Endothelial cell (in vitro differentiated cells): ENCODE measurements at regions not wholly inside any gene's neighbourhood (a gene's known extent, or its start where the extent isn't known, plus 50 kb on each side); places are given as distances from the start of the nearest gene placed in this dataset.

Source experiments
- DNase-seq: peaks from one replicate; pipeline ENCODE4 v3.0.0; 2021; ENCODE audit warnings: low spot score
- H3K27ac Mint-ChIP-seq: one replicate; pipeline ENCODE4 v1.8.0; 2021; ENCODE audit warnings: mixed read lengths, inconsistent platforms; ENCODE audit not compliant: unreplicated experiment
- H3K27me3 Mint-ChIP-seq: one replicate; pipeline ENCODE4 v1.8.0; 2021; ENCODE audit warnings: mild to moderate bottlenecking, moderate library complexity, mixed read lengths, inconsistent platforms; ENCODE audit not compliant: unreplicated experiment
- H3K36me3 Mint-ChIP-seq: one replicate; pipeline ENCODE4 v1.8.0; 2021; ENCODE audit warnings: mild to moderate bottlenecking, low read depth, mixed read lengths, inconsistent platforms; ENCODE audit not compliant: unreplicated experiment
- H3K4me1 Mint-ChIP-seq: one replicate; pipeline ENCODE4 v1.8.0; 2021; ENCODE audit warnings: mild to moderate bottlenecking, mixed read lengths, inconsistent platforms; ENCODE audit not compliant: unreplicated experiment
- H3K4me3 Mint-ChIP-seq: one replicate; pipeline ENCODE4 v1.8.0; 2021; ENCODE audit warnings: mild to moderate bottlenecking, mixed read lengths, inconsistent platforms; ENCODE audit not compliant: unreplicated experiment
- H3K9me3 Mint-ChIP-seq: one replicate; pipeline ENCODE4 v1.8.0; 2021; ENCODE audit warnings: mixed read lengths, inconsistent platforms; ENCODE audit not compliant: unreplicated experiment
- CTCF ChIP-seq: fragments of 200-600 bp; sonication (generic); IDR thresholded peaks from one replicate; pipeline ENCODE4 v1.5.0; 2021; ENCODE audit warnings: antibody characterized with exemption; ENCODE audit not compliant: unreplicated experiment

- no peaks in the 10 kb centered on the region for H3K4me1 Mint-ChIP-seq
- no peak for DNase-seq
- no peak overlapping the region for H3K4me3 Mint-ChIP-seq
- peaks cover 9% of the 10 kb centered on the region for H3K36me3 Mint-ChIP-seq
- TF ChIP-seq CTCF, result no peak
- H3K27ac Mint-ChIP-seq, result no peak overlapping the region
- H3K9me3 Mint-ChIP-seq, result peaks cover 9% of the 10 kb centered on the region
- H3K27me3 Mint-ChIP-seq, result no peaks in the 10 kb centered on the region
These were observed 192.5 kb downstream of the RSL24D1 start for GRCh38 chr15:55003965-55004873.

GRCh38 chr15:54998661-54999060 lies 198.1 kb downstream of the RSL24D1 start:
- Mint-ChIP-seq H3K4me1 (no peaks in the 10 kb centered on the region), H3K36me3 (no peaks in the 10 kb centered on the region), H3K27ac (no peak overlapping the region), H3K9me3 (no peaks in the 10 kb centered on the region), H3K27me3 (peaks cover 2% of the 10 kb centered on the region), H3K4me3 (no peak overlapping the region)
- no peak for DNase-seq
- TF ChIP-seq CTCF, result no peak

DNA sequence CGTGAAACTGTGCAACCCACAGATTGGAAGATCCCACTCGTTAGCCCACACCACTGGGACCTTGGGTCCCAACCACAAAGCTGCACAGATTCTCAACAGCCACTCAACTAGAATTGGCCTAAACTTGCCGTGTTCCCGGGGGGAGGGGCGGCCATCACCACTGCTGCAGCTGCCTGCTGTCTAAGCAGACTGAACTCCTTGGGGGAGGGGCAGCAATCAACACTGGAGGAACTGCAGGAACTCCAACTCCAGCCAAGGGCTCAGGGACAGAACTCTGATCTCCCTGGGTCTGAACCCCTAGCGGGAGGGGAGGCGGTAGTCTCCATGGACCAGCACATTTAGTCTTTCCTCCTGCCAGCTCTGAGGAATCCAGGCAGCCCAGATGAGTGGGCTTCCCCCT lies 205.9 kb downstream of the RSL24D1 start:
- TF ChIP-seq CTCF, result no peak
- peaks cover 2% of the 10 kb centered on the region for H3K27me3 Mint-ChIP-seq
- no peak overlapping the region for H3K4me3 Mint-ChIP-seq
- no peaks in the 10 kb centered on the region for H3K36me3 Mint-ChIP-seq
- H3K9me3 Mint-ChIP-seq, result peaks cover 22% of the 10 kb centered on the region
- no peaks in the 10 kb centered on the region for H3K4me1 Mint-ChIP-seq
- no peak overlapping the region for H3K27ac Mint-ChIP-seq
- DNase-seq, result no peak

- H3K36me3 Mint-ChIP-seq, result no peaks in the 10 kb centered on the region
- DNase-seq, result no peak
- no peaks in the 10 kb centered on the region for H3K4me1 Mint-ChIP-seq
- no peak overlapping the region for H3K27ac Mint-ChIP-seq
- no peak for TF ChIP-seq CTCF
- H3K27me3 Mint-ChIP-seq, result no peaks in the 10 kb centered on the region
- peaks cover 26% of the 10 kb centered on the region for H3K9me3 Mint-ChIP-seq
- no peak overlapping the region for H3K4me3 Mint-ChIP-seq
These were observed 208.9 kb downstream of the RSL24D1 start for GRCh38 chr15:54987881-54988280.

DNA sequence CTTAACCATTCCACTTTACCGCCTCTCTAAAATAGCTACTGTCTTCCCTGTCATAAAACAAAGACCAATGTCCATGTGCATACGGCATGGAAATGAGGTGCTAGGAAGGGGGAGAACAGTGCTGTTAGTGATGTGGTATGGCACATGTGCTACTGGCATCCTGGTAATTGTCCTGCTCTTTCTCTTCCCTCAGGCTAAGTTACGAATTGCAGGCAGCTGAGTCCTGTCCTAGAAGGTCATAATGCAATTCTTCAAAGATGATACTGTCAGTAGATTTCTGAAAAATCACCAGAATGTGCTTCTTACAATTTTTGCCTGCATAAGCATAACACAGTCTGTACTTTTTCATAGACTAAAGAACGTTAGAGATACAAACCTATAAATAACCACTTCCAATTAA lies 216.8 kb downstream of the RSL24D1 start:
- H3K9me3 Mint-ChIP-seq, result peaks cover 20% of the 10 kb centered on the region
- no peak for DNase-seq
- TF ChIP-seq CTCF, result no peak
- no peak overlapping the region for H3K4me3 Mint-ChIP-seq
- H3K27me3 Mint-ChIP-seq, result no peaks in the 10 kb centered on the region
- no peak overlapping the region for H3K27ac Mint-ChIP-seq
- no peaks in the 10 kb centered on the region for H3K4me1 Mint-ChIP-seq
- H3K36me3 Mint-ChIP-seq, result no peaks in the 10 kb centered on the region
